Lower lobe of right lung (tissue), 2 donors: ENCODE measurements at regions not wholly inside any gene's neighbourhood (a gene's known extent, or its start where the extent isn't known, plus 50 kb on each side); places are given as distances from the start of the nearest gene placed in this dataset.

ENCODE experiments used
- ATAC-seq, 2 donors: fragments of 200-7000 bp; cut with Tn5 transposase; one replicate each; pipeline ENCODE4 v1.9.1; 2020 to 2022; ENCODE audit warnings: mild to moderate bottlenecking in 2 of 2, moderate library complexity in 2 of 2
- DNase-seq: peaks from one replicate; pipeline ENCODE4 v3.0.0-alpha.2; 2020
- H3K27ac ChIP-seq: fragments of 200-600 bp; one replicate; pipeline ENCODE4 v1.8.0; 2022
- H3K27me3 ChIP-seq: fragments of 200-600 bp; one replicate; pipeline ENCODE4 v1.8.0; 2022; ENCODE audit warnings: low read depth
- H3K36me3 ChIP-seq: fragments of 200-600 bp; one replicate; pipeline ENCODE4 v1.8.0; 2022; ENCODE audit warnings: mild to moderate bottlenecking
- H3K4me1 ChIP-seq: fragments of 200-600 bp; one replicate; pipeline ENCODE4 v1.8.0; 2022
- H3K4me3 ChIP-seq: fragments of 200-600 bp; one replicate; pipeline ENCODE4 v1.8.0; 2022; ENCODE audit warnings: mild to moderate bottlenecking
- H3K9me3 ChIP-seq: fragments of 200-600 bp; one replicate; pipeline ENCODE4 v1.8.0; 2022
- intact Hi-C: fragments of 100-400 bp; cut with DNase I; formaldehyde crosslinking; loops from one replicate; pipeline ENCODE4 v1.11.0; 2022
- TF ChIP-seq, protein P1 (sequence below): fragments of 200-600 bp; IDR thresholded peaks from one replicate; pipeline ENCODE4 v1.8.0; 2022; ENCODE audit warnings: antibody characterized with exemption, mild to moderate bottlenecking
- donor health status: DM: no; HTN: yes; CAD: no; lungs with severe emphysema.

DNA sequence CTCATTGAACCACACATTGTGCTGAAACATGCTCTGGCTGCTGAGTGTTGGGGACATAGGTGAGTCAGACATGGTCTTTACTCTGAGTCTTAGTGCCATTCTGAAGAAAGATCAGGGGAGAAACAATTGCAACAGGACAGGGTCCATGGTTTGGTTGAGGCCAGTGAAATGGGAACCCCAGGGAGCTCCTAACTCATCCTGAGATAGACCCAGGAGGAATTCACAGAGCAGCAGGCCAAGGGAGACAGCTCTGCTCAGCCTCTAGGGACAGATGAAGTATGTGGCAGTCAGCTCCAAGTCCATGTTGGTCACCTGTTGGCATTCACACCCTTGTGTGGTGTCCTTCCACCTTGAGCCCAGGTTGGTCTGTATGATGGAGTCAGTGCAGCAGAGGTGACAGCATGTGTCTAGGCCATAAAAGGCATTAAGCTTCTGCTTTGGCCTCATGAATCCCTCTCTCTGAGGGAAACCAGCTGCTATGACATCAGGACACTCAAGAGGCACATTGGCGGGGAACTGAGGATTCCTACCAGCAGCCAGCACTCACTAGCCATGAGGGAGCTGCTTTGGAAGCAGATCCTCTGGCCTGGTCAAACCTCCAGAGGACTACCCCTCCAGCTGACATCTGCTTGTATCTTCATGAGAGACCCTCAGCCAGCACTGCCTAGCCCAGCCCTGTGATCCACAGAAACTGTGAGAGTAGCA, 50.3 kb upstream of the MYEOV start:
- Histone ChIP-seq H3K27ac (no peak overlapping the region), H3K4me3 (no peak overlapping the region), H3K27me3 (no peaks in the 10 kb centered on the region), H3K4me1 (no peaks in the 10 kb centered on the region), H3K36me3 (no peaks in the 10 kb centered on the region), H3K9me3 (no peaks in the 10 kb centered on the region)
- DNase-seq (no peak), ATAC-seq (no peak)
- TF ChIP-seq, protein P1, sequence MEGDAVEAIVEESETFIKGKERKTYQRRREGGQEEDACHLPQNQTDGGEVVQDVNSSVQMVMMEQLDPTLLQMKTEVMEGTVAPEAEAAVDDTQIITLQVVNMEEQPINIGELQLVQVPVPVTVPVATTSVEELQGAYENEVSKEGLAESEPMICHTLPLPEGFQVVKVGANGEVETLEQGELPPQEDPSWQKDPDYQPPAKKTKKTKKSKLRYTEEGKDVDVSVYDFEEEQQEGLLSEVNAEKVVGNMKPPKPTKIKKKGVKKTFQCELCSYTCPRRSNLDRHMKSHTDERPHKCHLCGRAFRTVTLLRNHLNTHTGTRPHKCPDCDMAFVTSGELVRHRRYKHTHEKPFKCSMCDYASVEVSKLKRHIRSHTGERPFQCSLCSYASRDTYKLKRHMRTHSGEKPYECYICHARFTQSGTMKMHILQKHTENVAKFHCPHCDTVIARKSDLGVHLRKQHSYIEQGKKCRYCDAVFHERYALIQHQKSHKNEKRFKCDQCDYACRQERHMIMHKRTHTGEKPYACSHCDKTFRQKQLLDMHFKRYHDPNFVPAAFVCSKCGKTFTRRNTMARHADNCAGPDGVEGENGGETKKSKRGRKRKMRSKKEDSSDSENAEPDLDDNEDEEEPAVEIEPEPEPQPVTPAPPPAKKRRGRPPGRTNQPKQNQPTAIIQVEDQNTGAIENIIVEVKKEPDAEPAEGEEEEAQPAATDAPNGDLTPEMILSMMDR = no peak
- intact Hi-C loops = no loop called here
